ENCODE measurements at regions not wholly inside any gene's neighbourhood (a gene's known extent, or its start where the extent isn't known, plus 50 kb on each side); places are given as distances from the start of the nearest gene placed in this dataset.

- ChIA-PET POLR2A (no interaction called here), CTCF (no interaction called here)
These were observed 168.5 kb upstream of the FREM2 start for GRCh38 chr13:38518328-38518727.

- CTCF ChIA-PET = no interaction called here
- POLR2A ChIA-PET = no interaction called here
These were observed 167.5 kb upstream of the FREM2 start for GRCh38 chr13:38519229-38519911.

GRCh38 chr13:38520041-38520440 is 166.8 kb upstream of the FREM2 start:
- ChIA-PET CTCF (no interaction called here), POLR2A (no interaction called here)

- POLR2A ChIA-PET = interaction anchor here (0.5 kb wide), 1 partner anchor 45 kb away, joined by 3 read pairs; no protein-coding TSS in a partner anchor
- CTCF ChIA-PET = no interaction called here
These were observed 159.7 kb upstream of the FREM2 start for GRCh38 chr13:38527140-38527539.

GRCh38 chr13:38528986-38529385 is 157.9 kb upstream of the FREM2 start:
- POLR2A ChIA-PET = no interaction called here
- CTCF ChIA-PET = no interaction called here

- ChIA-PET CTCF (no interaction called here), POLR2A (no interaction called here)
These were observed 156.4 kb upstream of the FREM2 start for GRCh38 chr13:38530492-38530891.

GRCh38 chr13:38535261-38535660 is 151.6 kb upstream of the FREM2 start:
- CTCF ChIA-PET = no interaction called here
- POLR2A ChIA-PET = no interaction called here

- ChIA-PET POLR2A (no interaction called here), CTCF (no interaction called here)
These were observed 149.8 kb upstream of the FREM2 start for GRCh38 chr13:38537051-38537450.

- CTCF ChIA-PET = no interaction called here
- POLR2A ChIA-PET = no interaction called here
These were observed 148.5 kb upstream of the FREM2 start for GRCh38 chr13:38538422-38538821.

GRCh38 chr13:38539632-38540031 is 147.2 kb upstream of the FREM2 start:
- ChIA-PET CTCF (no interaction called here), POLR2A (no interaction called here)

- ChIA-PET CTCF (no interaction called here), POLR2A (no interaction called here)
These were observed 144.3 kb upstream of the FREM2 start for GRCh38 chr13:38542601-38543000.

- CTCF ChIA-PET = no interaction called here
- POLR2A ChIA-PET = no interaction called here
These were observed 143.3 kb upstream of the FREM2 start for GRCh38 chr13:38543561-38543960.

GRCh38 chr13:38563739-38564138 is 123.1 kb upstream of the FREM2 start:
- ChIA-PET POLR2A (no interaction called here), CTCF (no interaction called here)

- CTCF ChIA-PET = no interaction called here
- POLR2A ChIA-PET = no interaction called here
These were observed 122.4 kb upstream of the FREM2 start for GRCh38 chr13:38564256-38565150.

- CTCF ChIA-PET = no interaction called here
- POLR2A ChIA-PET = no interaction called here
These were observed 120.9 kb upstream of the FREM2 start for GRCh38 chr13:38566023-38566422.

- ChIA-PET CTCF (no interaction called here), POLR2A (no interaction called here)
These were observed 120.4 kb upstream of the FREM2 start for GRCh38 chr13:38566519-38566918.

GRCh38 chr13:38570706-38571105 is 116.2 kb upstream of the FREM2 start:
- ChIA-PET CTCF (no interaction called here), POLR2A (no interaction called here)

GRCh38 chr13:38575427-38575826 is 111.5 kb upstream of the FREM2 start:
- POLR2A ChIA-PET = no interaction called here
- CTCF ChIA-PET = no interaction called here

- CTCF ChIA-PET = no interaction called here
- POLR2A ChIA-PET = no interaction called here
These were observed 109.8 kb upstream of the FREM2 start for GRCh38 chr13:38577048-38577447.

GRCh38 chr13:38582133-38582532 is 104.7 kb upstream of the FREM2 start:
- POLR2A ChIA-PET = no interaction called here
- CTCF ChIA-PET = no interaction called here

- ChIA-PET POLR2A (no interaction called here), CTCF (no interaction called here)
These were observed 96.6 kb upstream of the FREM2 start for GRCh38 chr13:38590230-38590629.
